Thyroid gland (tissue), 4 donors: ENCODE measurements at regions not wholly inside any gene's neighbourhood (a gene's known extent, or its start where the extent isn't known, plus 50 kb on each side); places are given as distances from the start of the nearest gene placed in this dataset.
A peak's percentile ranks its signal among the peaks of the same experiment; 100 is the strongest.

Source experiments
- DNase-seq, 2 donors: peaks; one replicate each; pipeline ENCODE4 v3.0.0-alpha.2; 2019
- H3K27ac ChIP-seq, 3 donors: fragments of 200-600 bp; sonication (generic); 1 replicate in 2 of 3; 2 replicates in 1 of 3; pipeline ENCODE4 v1.5.1; 2016 to 2019; ENCODE audit warnings: mild to moderate bottlenecking in 1 of 3, moderate library complexity in 1 of 3
- H3K27me3 ChIP-seq: fragments of 200-600 bp; sonication (generic); one replicate; pipeline ENCODE4 v1.5.1; 2019
- H3K36me3 ChIP-seq, 2 donors: fragments of 200-600 bp; sonication (generic); one replicate each; pipeline ENCODE4 v1.5.1; 2016 to 2019
- H3K4me1 ChIP-seq, 2 donors: fragments of 200-600 bp; sonication (generic); one replicate each; pipeline ENCODE4 v1.5.1; 2017 to 2019
- H3K4me3 ChIP-seq, 3 donors: fragments of 200-600 bp; sonication (generic); replicated peaks in 1 of 3; 1 replicate in 2 of 3; 2 replicates in 1 of 3; pipeline ENCODE4 v1.5.1; 2016; ENCODE audit warnings: mild to moderate bottlenecking in 1 of 3
- H3K9me3 ChIP-seq: fragments of 200-600 bp; sonication (generic); one replicate; pipeline ENCODE4 v1.5.1; 2017
- CTCF ChIP-seq, 6 experiments: fragments of 200-600 bp in 3 of 6; fragments of 450-650 bp in 3 of 6; sonication (generic) in 3 of 6; IDR thresholded peaks; one replicate each; pipeline ENCODE4 v1.5.1; 2016 to 2019; ENCODE audit warnings: antibody characterized with exemption in 6 of 6, mild to moderate bottlenecking in 2 of 6, inconsistent platforms in 1 of 6, moderate library complexity in 1 of 6
- POLR2A ChIP-seq, 2 donors: fragments of 450-650 bp; IDR thresholded peaks; one replicate each; pipeline ENCODE4 v1.6.1; 2017; ENCODE audit warnings: antibody characterized with exemption in 2 of 2, mild to moderate bottlenecking in 2 of 2, moderate library complexity in 1 of 2
- WGBS, 2 donors: methylation state at CpG; one replicate each; pipeline ENCODE4 v1.1.5; 2017; 5-methylcytosine and 5-hydroxymethylcytosine counted together
- intact Hi-C: fragments of 100-400 bp; cut with DNase I; formaldehyde crosslinking; loops from one replicate; pipeline ENCODE4 v1.15.1; 2023

DNA sequence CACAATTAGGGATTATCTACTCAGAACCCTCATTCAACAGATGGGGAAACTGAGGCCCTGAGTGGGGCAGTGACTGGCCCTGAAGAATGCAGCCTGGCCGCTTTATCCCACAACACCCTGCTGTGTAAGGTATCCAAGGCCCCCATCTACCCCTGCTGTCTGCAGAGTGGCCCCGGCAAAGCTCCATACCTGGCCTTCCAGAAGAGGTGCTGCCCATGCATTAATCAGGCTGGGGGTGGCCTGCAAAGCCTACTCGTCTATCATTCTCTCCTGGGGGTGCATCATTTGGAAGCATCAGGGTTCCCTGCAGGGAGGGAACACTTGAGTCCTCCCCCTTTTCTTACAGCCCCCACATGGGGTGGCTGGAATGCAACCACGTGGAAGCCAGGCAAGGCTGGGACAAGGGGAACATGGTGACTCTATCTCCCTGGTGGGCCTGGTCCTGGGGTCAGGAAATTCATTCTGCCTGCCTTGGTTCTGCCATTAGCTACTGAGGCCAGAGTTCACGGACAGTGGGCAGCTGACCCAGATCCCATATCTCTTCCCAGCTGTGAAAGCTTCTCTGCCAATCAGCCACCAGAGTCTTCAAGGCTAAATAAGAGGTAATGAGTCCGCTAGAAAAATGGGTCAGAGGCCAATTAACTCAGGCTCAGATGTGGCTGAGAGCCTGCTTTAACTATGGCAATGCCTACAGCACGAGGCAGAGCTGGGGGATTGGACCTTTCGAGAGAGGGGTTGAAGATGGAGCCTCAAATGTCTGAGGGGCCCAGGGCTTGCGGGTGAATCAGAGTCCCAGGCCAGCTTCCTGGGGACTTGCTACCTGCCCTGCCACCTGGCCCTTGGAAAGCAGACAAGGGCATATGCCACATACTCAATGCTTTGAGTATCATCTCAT, 72.3 kb upstream of the TOX2 start:
- TF ChIP-seq POLR2A (IDR thresholded peaks at IDR 0.05) (no peak), CTCF (IDR thresholded peaks at IDR 0.05) (no peak)
- no peak overlapping the region for H3K27ac ChIP-seq
- 65 to 77% methylated on average over 7 to 9 of the region's 9 CpGs for WGBS, 2 donors
- no peaks in the 10 kb centered on the region for H3K27me3 ChIP-seq
- H3K4me3 ChIP-seq: no peak overlapping the region
- no peaks in the 10 kb centered on the region for H3K36me3 ChIP-seq
- intact Hi-C loops: no loop called here
- no peaks in the 10 kb centered on the region for H3K4me1 ChIP-seq
- no peak for DNase-seq
- H3K9me3 ChIP-seq: no peaks in the 10 kb centered on the region

GRCh38 chr20:43840382-43841070, 74.1 kb upstream of the TOX2 start:
- intact Hi-C loops: no loop called here
- H3K9me3 ChIP-seq: no peaks in the 10 kb centered on the region
- no peak overlapping the region for H3K4me3 ChIP-seq
- H3K36me3 ChIP-seq: no peaks in the 10 kb centered on the region
- H3K27me3 ChIP-seq: no peaks in the 10 kb centered on the region
- TF ChIP-seq CTCF (IDR thresholded peaks at IDR 0.05): peak in 1 of 6 experiments; percentile 16
- TF ChIP-seq POLR2A (IDR thresholded peaks at IDR 0.05): no peak
- H3K27ac ChIP-seq: no peak overlapping the region
- no peak for DNase-seq
- 72 to 76% methylated on average over 11 of the region's 11 CpGs for WGBS, 2 donors
- H3K4me1 ChIP-seq: no peaks in the 10 kb centered on the region

GRCh38 chr20:43839793-43840199, 74.9 kb upstream of the TOX2 start:
- intact Hi-C loops: no loop called here
- DNase-seq: no peak
- Histone ChIP-seq H3K4me1 (no peaks in the 10 kb centered on the region), H3K27me3 (no peaks in the 10 kb centered on the region), H3K9me3 (no peaks in the 10 kb centered on the region), H3K27ac (no peak overlapping the region), H3K36me3 (no peaks in the 10 kb centered on the region), H3K4me3 (no peak overlapping the region)
- WGBS, 2 donors: 88 to 89% methylated on average over 4 of the region's 4 CpGs
- TF ChIP-seq CTCF (IDR thresholded peaks at IDR 0.05): no peak
- TF ChIP-seq POLR2A (IDR thresholded peaks at IDR 0.05): no peak

DNA sequence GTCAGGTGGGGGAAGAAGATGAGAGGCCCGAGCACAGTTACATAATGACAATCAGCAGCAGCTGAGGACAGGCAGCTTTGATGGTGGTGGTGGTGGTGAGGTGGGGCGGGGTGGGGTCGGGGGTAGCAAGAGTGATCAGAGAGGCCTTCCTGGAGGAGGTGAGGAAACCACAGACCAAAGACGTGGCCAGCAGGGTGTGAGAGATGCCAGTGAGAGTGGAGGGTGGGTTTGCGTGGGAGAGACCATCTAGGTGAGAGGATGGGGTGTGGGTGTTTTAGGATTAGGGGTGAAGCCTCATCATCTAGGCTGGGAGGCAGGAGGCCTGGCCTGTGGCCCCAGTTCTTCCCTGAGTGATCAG, 76.0 kb upstream of the TOX2 start:
- Histone ChIP-seq H3K4me1 (no peaks in the 10 kb centered on the region), H3K9me3 (no peaks in the 10 kb centered on the region), H3K27me3 (no peaks in the 10 kb centered on the region), H3K4me3 (no peak overlapping the region), H3K36me3 (no peaks in the 10 kb centered on the region), H3K27ac (no peak overlapping the region)
- TF ChIP-seq CTCF (IDR thresholded peaks at IDR 0.05): no peak
- no peak for TF ChIP-seq POLR2A (IDR thresholded peaks at IDR 0.05)
- DNase-seq: no peak
- intact Hi-C loops: no loop called here
- WGBS, 2 donors: 65 to 82% methylated on average over 5 of the region's 5 CpGs
